MV-4-11 (cell line): ENCODE measurements at regions not wholly inside any gene's neighbourhood (a gene's known extent, or its start where the extent isn't known, plus 50 kb on each side); places are given as distances from the start of the nearest gene placed in this dataset.
"Not testable (repeated sequence)": the region's sequence is repeated elsewhere in the genome, so short reads cannot be mapped to it uniquely, and the experiment has no call there.

Experiments used
- DNase-seq: peaks from one replicate; lab custom pipeline; 2025; lab: John Stamatoyannopoulos, UW

- no peak for DNase-seq
Measured at GRCh38 chr10:36050763-36051499, 408.8 kb upstream of the FZD8 start.

GRCh38 chr10:36048780-36049179, 406.7 kb upstream of the FZD8 start:
- DNase-seq: no peak

GRCh38 chr10:36048236-36048635, 406.1 kb upstream of the FZD8 start:
- no peak for DNase-seq

GRCh38 chr10:36042135-36042534, 400.0 kb upstream of the FZD8 start:
- no peak for DNase-seq

- DNase-seq: no peak
Measured at GRCh38 chr10:36038316-36038955, 396.3 kb upstream of the FZD8 start.

- no peak for DNase-seq
Measured at GRCh38 chr10:36036137-36036536, 394.0 kb upstream of the FZD8 start.

GRCh38 chr10:36033808-36034207, 391.7 kb upstream of the FZD8 start:
- no peak for DNase-seq

- no peak for DNase-seq
Measured at GRCh38 chr10:36030516-36030915, 388.4 kb upstream of the FZD8 start.

- no peak for DNase-seq
Measured at GRCh38 chr10:36026656-36027390, 384.7 kb upstream of the FZD8 start.

GRCh38 chr10:36026081-36026480, 384.0 kb upstream of the FZD8 start:
- no peak for DNase-seq

GRCh38 chr10:36023939-36024338, 381.8 kb upstream of the FZD8 start:
- DNase-seq: no peak

- no peak for DNase-seq
Measured at GRCh38 chr10:36021096-36021495, 379.0 kb upstream of the FZD8 start.

- no peak for DNase-seq
Measured at GRCh38 chr10:36019749-36020148, 377.7 kb upstream of the FZD8 start.

GRCh38 chr10:36018996-36019395, 376.9 kb upstream of the FZD8 start:
- no peak for DNase-seq

GRCh38 chr10:36017137-36017536, 375.0 kb upstream of the FZD8 start:
- DNase-seq: no peak

GRCh38 chr10:36007369-36007768, 365.3 kb upstream of the FZD8 start:
- DNase-seq: no peak

- DNase-seq: no peak
Measured at GRCh38 chr10:36003688-36004087, 361.6 kb upstream of the FZD8 start.

GRCh38 chr10:36003031-36003600, 361.0 kb upstream of the FZD8 start:
- DNase-seq: no peak

- no peak for DNase-seq
Measured at GRCh38 chr10:36002445-36002844, 360.3 kb upstream of the FZD8 start.

GRCh38 chr10:36000754-36001153, 358.7 kb upstream of the FZD8 start:
- DNase-seq: not testable (repeated sequence)

- no peak for DNase-seq
Measured at GRCh38 chr10:35998026-35998425, 355.9 kb upstream of the FZD8 start.

- no peak for DNase-seq
Measured at GRCh38 chr10:35995485-35995884, 353.4 kb upstream of the FZD8 start.
